ENCODE measurements at regions not wholly inside any gene's neighbourhood (a gene's known extent, or its start where the extent isn't known, plus 50 kb on each side); places are given as distances from the start of the nearest gene placed in this dataset.
"Not testable (repeated sequence)": the region's sequence is repeated elsewhere in the genome, so short reads cannot be mapped to it uniquely, and the experiment has no call there.

DNA sequence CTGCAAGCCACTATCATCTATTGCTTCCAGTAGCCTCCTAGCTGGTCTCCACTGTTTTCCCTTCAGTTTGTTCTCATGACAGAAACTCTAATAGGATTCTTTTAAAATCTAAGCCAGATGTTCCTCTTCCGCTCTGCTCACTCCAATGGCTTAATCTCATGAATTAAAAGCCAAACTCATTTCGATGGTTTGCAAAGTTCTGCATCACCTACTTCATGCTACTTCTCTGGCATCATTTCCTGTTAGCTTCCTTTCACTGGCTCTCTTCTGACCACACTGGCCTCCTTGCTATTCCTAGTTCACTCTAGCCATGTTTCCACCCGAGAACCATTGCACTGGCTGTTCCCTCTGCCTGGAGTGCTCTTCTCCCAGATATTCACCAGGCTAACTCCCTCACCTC is 102.0 kb upstream of the LSM6 start:
- DNase-seq (ENCODE audit: low read depth) = no peak

DNA sequence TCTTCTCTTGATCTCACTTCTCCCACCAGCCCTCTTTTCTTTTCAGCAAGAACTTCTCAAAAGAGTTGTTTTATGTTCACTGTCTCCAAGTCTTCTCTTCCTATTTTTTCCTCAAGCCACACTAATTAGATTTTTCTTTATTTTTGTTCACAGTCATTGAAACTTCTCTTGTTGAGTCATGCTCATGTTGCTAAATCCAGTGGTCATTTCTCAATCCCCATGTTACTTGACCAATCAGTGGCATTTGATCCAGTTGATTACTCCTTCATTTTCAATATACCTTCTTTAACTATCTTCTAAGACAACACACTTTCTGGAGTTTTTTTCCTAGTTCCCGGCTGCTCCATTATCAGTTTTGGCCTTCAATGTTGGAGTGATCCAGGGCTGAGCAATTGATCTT is 103.1 kb upstream of the LSM6 start:
- peak; percentile 37 for DNase-seq (ENCODE audit: low read depth)

DNA sequence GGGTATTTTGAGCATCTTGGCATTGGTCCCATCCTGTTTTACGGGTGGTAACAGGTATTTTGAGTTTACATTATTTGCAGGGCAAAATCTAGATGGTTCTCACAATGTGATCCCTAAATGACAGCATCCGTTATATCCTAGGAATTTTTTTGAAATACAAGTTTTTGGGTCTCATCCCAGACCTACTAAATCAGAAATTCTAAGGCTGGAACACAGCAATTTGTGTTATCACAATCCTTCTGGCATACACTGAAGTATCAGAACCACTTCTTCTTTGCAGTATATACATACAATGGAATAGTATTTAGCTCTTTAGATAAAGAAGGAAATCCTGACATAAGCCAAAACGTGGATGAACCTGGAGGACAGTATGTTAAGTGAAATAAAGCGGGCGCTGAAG is 104.1 kb upstream of the LSM6 start:
- DNase-seq (ENCODE audit: low read depth) = no peak

DNA sequence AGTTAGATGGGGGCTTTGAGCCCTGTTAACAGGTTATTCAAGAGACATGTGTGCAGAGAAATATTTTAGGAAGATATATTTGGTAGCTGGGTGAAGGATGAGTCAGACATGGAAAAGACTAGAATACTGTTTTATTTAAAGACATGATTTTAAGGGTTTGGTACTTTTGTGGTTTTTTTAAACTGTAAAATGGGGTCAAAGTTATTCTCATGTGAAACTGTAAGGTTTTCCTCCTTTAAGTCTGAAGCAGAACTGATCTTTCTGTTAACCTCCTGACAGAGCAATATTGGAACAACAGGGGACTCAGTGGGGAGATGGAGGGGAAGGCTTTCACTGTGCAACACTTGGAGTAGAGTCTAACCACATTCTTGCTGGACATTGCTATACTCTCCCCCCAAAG is 112.4 kb upstream of the LSM6 start:
- DNase-seq (ENCODE audit: low read depth) = no peak

DNA sequence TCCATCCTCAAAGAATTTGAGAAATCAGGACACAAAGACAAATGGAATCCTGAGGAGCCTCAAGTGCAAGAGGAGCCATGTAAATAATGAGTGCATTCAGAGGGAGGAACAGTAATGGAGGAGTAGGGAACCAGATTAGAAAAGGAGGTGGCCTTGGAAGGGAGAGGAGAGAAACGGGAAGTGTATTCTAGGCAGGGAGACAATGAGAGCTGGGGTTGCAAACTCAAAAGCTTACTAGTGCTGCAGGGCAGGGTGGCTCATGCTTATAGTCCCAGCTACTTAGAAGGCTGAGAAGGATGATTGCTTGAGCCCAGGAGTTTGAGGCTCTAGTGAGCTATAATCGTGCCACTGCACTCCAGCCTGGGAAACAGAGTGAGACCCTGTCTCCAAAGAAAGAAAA is 113.2 kb upstream of the LSM6 start:
- DNase-seq (ENCODE audit: low read depth) = no peak

DNA sequence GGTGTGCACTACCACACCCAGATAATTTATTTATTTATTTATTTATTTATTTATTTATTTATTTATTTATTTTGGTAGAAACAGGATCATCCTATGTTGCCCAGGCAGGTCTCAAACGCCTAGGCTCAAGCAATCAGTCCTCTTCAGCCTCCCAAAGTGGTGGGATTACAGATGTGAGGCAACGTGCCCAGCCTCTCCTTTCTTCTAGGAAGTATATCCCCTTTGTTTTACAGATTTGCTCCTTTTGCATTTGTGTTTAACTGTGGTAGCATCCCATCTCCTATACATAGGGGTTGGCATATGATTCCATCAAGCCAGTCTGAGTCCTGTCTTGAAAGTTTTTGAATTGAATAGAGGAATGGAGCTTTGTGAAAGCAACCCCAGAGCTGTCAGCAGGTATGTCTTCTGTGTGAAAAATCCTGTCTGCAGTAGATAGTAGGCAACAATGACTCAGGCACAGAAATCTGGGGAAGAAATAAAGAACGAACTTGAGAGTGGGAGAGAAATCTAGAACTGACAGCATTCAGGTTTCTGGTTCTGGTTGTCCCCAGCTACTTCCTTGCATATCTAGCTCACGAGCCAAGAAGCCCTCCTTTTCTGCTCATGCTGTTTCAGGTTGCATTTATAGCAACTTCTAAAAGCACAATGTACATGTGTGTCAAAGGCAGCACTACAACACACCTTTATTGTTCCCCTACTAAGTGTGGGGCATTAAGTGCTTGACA is 113.7 kb upstream of the LSM6 start:
- DNase-seq (ENCODE audit: low read depth) = no peak

DNA sequence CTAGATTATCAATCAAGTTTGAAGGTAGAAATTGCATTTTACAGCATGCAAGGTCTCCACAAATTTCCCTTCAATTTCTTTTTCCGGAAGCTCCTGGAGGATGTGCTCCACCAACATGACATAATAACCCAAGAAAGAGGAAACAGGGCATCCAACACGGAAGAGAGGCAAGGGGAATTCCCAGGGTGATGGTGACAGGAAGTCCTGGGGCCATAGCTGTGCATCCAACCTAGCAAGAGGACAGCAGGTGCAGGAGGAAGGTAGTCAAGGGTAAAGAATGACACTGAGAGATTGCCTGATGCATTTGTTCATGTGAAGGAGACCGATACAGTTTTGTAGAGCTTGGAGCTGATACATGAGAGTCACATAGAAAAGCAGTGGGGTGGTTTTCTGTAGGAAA is 115.7 kb upstream of the LSM6 start:
- no peak for DNase-seq (ENCODE audit: low read depth)

DNA sequence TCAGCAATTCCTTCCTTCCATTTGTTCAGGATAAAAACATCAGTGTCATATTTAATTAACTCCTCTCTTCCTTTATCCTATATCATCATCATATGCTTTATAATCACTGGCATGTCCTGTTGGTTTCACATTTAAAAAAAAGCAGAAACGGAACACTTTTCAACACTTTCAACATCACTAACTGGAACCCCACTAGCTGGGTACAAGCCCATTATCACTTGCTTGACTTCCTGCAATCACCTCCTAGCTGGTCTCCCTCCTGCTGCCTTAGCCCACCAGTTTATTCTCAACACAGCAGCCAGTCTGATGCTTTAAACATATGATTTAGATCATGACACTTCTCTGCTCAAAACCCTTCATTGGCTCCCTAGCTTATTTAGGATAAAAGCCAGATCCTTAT is 116.4 kb upstream of the LSM6 start:
- no peak for DNase-seq (ENCODE audit: low read depth)

DNA sequence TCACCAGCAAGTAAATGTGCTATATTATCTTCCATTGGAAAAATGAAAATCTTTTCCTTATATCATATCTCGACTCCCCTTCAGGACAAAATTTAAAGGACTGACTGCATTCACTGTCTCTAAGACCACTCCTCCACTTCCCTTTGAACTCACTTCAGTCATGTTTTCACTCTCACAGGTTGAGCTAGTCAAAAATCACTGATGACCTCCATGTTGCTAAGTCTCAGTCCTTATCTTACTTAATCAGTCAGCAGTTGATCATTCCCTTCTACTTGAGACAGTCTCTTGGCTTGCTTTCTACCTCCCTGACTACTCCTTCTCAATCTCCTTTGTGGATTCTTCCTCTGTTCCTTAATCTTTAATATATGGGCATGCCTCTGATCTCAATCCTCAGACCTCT is 117.0 kb upstream of the LSM6 start:
- no peak for DNase-seq (ENCODE audit: low read depth)

DNA sequence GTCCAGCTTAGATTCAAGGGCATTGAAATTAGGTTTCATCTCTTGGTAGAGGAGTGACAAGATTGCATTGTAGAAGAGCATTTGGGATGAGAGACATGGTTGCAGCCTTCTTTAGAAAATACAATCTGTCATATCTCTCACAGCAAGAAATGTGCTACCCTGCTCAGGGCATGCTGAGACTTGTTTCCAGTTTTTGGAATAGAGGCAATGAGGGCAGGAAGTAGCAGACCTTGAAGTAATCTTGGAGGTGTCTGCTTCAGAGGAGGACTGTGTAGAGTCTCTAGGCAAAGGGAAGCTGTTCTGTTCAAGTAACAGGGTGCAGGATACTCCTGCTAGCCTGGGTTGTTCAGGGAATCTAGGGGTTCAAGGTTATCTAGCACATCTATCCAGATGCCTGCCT is 116.1 kb upstream of the ZNF827 start:
- no peak for DNase-seq (ENCODE audit: low read depth)

DNA sequence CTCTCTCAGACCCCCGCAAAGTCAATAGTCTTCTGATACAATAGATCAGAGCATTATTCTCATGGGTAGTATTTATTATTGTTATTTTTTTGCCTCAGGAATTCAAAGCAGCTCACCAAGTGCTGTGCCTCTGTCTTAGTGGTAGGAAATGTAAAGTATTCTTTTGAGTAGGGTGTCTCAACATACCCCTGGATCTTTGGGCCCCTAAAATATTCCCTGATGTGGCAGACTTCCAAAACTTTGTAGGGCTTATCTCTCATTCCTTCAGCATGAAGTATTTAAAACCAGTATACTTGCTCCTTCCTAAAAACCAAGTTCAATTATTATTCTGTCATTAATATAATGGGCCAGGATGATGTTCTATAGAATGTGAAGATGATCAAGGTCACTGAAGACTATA is 115.3 kb upstream of the ZNF827 start:
- DNase-seq (ENCODE audit: low read depth) = peak; percentile 34

DNA sequence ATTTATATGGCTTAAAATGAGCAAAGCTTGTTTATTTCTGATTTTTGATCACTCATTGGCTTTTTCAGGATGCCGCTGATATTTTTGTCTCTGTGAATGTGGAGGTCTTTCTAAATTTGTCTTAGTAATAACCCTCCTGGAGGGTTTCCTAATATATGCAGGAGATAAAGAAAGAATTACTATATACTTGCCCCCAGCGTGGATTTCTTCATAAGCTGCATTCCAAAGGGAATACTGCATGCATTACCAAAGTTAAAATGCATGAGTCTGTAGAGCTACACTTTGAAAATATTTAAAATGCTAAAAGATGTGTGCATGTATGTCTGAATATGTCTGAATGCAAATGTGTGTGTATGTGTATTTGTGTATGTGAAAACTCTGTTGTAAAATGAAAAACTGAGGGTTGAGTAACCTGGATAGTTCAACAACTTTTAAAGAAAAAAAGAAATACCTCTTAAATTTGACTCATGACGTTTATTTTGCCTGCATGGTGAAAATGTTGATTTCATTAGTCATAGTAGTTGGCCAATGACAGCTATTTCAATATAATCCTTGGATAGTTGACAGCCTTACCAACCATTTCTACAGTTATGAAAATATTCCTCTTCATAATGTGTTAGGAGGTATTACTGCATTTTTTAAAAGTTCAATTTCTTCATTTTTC is 113.2 kb upstream of the ZNF827 start:
- peak; percentile 86 for DNase-seq (ENCODE audit: low read depth)

DNA sequence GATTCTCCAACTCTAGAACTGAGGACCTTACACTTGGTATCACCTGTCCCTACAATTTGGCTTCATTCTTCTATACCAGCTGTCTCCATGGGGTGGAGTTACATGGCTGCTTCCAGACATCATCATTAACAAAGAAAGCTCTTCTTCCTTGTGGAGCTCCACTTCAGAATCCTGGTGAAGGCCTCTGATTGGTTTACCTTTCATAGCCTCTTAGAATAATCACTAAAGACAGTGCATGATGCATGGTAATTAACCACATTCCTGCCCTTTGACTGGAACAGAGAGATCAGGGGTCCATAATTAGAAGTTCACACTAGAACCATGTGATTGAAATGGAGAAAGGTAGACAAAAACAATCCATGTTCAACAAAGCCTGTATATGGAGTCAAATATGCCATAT is 112.6 kb upstream of the ZNF827 start:
- DNase-seq (ENCODE audit: low read depth) = no peak

DNA sequence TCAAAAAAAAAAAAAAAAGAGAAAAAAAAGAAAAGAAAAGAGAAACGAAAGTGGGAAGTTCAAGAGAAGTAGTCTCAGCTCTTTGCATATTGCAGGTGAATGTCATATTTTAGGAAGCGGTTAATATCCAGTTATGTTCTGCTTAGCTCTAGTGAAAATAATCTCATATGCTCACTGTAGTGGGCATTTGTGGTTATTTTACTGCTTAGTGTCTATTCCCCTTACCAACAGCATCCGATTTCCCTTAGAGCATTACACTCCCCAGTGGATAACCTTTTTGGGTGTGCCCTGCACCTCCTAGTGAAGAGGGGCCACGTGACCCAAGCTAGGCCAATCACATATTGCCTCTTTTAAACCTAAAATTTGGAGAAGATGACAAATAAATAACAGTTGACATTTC is 111.2 kb upstream of the ZNF827 start:
- no peak for DNase-seq (ENCODE audit: low read depth)

DNA sequence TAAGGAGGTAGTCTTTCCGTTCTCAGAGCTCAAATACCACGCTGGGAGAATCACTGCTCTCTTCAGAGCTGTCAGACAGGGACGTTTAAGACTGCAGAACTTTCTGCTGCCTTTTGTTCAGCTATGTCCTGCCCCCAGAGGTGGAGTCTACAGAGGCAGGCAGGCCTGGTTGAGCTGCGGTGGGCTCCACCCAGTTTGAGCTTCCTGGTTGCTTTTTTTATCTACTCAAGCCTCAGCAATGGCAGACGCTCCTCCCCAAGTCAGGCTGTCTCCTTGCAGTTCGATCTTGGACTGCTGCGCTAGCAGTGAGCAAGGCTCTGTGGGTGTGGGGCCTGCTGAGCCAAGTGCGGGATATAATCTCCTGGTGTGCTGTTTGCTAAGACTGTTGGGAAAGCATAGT is 109.1 kb upstream of the ZNF827 start:
- DNase-seq (ENCODE audit: low read depth) = not testable (repeated sequence)

DNA sequence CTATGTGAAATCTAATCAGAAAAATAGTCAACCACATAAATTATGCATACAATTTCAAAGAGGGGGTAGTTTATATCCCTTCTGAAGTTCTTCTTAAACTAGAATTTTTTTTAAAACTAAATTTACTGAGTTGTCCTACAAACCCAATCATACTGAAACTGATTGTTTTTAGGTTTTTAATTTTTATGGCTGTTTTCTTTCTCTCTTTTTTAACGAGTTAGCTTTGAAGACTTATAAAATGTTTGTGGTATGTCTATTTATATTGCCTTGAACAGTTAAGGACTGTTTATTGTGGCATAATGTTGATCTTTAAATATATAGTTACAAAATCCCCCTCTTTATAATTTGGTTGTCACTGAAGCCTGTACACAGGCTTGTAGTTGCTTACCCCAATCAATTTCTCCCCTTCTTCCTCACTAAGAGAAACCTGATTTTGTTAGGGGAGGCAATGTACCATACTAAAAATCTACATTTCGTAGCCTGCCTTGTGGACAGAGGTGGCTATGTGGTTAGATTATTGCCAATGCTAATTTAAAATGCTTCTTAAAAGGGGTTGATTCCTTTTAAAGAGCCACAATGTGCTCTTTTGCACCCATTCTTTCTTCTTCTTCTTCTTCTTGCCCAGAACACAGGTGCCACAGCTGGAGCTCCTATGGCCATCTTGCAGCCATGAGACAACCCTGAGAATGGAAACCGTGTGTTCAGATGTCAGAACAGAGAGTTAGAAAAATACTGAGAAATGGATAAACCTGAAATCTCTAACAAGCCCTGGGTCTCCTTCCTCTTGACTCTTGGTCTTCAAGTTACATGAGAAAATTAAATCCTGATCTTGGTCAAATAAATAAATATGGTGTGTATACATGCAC is 102.7 kb upstream of the ZNF827 start:
- DNase-seq (ENCODE audit: low read depth) = no peak

DNA sequence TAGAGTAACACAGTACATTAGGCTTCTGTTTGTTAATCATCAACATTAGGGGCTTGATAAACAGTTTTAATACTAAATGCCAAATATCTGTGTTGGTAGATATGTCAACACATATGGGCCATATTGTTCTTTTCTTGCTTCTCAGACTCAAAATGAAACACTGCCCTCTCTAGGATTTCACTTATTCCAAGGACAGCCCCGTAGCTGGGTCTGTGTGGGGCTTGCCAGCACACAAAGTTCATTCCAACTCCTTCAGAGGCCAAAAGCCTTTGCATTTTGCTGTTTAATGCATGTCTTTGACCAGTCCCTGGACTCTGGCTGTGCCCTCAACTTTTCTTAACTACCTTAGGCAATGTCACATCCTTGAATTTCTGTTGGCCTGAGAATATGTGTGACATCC is 102.0 kb upstream of the ZNF827 start:
- DNase-seq (ENCODE audit: low read depth) = no peak

DNA sequence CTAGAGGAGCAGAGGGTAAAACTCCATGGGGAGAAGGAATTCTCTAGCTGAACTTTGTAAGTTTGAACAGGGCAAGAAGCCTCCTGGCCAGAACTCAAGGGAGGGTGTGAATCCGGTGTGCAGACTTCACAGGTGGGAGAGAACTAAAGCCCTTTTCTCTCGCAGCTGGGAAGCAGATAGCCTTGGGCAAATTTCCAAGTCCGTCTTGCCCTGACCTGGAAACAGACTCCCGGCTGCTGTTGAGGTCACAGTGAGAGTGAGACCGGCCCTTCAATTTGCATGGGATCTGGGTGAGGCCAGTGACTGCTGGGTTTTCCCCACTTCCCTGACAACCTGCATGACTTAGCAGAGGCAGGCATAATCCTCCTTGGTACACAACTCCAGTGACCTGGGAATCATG is 94.5 kb upstream of the ZNF827 start:
- DNase-seq (ENCODE audit: low read depth) = no peak

DNA sequence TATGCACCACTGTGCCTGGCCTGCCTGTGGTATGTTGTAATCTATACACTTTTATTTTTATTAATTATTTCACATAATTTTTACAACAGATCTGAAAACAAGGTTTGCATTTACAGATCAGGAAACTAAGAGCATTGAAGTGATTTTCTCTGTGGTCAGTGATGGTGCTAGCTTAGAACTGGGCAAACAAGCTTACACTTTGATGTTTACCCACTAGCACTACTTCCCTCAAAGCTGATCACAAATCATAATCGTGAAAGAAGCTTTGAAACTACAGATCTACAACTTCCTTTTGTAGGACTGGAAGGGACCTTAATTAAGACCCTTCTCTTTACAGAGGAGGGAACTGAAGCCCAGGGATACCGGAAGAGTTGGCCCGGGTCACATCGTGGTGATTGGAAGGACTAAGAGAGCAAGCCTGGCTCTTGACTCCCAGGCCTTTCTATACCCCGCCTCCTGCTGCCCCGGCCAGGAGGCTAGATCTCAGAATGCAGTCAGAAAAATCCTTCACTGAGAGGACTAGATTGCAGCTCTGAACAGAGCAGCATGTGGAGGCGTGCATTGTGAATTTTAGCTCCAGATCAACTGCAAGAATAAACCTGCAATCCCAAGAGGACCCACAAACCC is 93.7 kb upstream of the ZNF827 start:
- DNase-seq (ENCODE audit: low read depth) = no peak

DNA sequence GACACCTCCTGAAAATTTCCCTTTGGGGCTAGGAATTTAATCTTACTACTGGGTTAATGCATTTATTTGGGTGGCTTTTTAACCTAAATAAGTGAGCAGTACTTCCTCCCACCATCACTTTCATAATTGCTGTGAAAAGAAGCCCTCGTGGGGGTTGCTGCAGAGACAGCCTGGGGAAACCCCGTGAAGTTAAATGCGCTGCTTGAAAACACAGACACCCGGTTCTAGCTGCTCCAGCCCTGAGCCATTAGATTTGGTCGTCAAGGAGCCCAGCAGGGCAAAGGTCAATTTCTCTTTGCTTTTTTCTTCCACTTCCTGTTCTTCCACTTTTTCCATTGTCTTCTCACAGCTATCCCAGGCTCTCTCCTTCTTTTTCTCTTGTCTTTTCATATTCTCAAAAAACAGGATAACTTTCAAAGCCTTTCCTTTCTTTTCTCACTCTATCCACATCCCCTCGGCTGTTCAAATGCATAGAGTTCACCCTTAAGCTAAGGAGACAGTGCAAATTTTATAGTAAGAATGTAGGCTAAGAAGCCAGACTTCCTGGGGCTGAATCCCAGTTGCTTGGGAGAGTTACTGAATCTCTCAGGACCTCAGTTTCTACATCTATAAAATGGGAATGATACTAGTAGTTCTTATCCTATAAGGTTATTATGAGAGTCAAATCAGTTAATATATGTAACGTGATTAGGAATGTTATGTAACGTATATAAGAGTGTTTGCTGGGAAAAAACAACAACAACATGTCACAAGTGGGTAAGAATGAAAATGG is 91.5 kb upstream of the ZNF827 start:
- DNase-seq (ENCODE audit: low read depth) = no peak

DNA sequence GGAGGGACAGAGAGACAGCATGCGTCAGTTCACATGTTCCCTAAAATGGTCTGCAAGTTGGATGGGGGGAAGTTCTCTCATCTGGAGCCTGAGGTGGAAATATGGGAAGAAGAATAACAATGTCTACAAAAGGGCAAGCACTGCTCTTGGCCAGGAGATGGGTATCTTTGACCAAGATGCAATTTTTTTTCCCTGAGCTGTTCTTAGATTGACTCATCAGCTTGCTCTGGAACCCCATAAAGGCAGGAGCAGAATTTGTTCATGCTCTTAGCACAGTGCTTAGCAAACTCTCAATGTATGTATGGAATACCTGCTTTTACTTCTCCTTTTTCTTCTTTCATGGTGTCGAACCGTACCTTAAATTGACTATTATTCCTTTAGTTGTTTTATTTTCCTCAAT is 90.5 kb upstream of the ZNF827 start:
- DNase-seq (ENCODE audit: low read depth) = peak; percentile 26

DNA sequence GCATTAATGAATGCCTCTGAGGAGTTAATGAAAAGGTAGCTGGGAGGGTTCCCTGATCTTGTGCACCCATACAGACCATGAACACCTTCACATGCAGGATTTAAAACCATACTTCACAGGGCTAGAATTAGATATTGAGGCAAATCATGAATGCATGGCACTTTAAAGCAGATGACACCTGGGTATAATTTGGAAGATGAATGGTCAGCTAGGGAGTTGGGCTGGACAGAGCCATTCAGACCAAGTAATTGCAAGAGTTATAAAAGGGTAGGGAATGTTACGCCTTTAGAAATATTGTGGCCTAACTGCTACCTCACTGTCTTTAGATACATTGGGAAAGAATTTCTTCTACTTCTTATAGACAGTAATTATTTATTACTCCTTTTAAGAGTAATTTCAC is 89.1 kb upstream of the ZNF827 start:
- no peak for DNase-seq (ENCODE audit: low read depth)

Data from iris pigment epithelial cell (primary cell).